ENCODE measurements at regions not wholly inside any gene's neighbourhood (a gene's known extent, or its start where the extent isn't known, plus 50 kb on each side); places are given as distances from the start of the nearest gene placed in this dataset.

DNA sequence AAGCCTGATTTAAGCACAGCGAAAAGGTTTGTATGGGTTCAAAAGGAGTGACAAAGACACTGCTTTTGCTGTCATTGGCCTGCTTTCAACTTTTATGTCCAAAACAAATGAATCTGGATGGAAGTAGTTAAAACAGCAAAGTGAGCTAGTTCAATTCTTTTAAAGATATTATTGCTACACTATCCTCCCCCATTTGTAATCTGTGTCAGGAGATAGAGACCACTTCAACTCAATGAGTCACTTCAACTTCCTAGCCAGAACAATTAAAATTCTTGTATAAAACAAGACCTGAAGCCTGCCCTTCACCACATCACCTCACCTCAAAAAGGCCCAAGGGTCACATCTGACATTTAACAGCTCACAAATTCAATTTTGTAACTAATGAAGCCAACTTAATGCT, 364.1 kb upstream of the LYPLAL1 start:
- TF ChIP-seq PHF21A (CRISPR knock-in tag; IDR thresholded peaks at IDR 0.05) = no peak
- no peak for TF ChIP-seq PRPF4 (IDR thresholded peaks at IDR 0.05; ENCODE audit: low read depth, low read length, poor library complexity, severe bottlenecking)
- TF ChIP-seq, protein P1, sequence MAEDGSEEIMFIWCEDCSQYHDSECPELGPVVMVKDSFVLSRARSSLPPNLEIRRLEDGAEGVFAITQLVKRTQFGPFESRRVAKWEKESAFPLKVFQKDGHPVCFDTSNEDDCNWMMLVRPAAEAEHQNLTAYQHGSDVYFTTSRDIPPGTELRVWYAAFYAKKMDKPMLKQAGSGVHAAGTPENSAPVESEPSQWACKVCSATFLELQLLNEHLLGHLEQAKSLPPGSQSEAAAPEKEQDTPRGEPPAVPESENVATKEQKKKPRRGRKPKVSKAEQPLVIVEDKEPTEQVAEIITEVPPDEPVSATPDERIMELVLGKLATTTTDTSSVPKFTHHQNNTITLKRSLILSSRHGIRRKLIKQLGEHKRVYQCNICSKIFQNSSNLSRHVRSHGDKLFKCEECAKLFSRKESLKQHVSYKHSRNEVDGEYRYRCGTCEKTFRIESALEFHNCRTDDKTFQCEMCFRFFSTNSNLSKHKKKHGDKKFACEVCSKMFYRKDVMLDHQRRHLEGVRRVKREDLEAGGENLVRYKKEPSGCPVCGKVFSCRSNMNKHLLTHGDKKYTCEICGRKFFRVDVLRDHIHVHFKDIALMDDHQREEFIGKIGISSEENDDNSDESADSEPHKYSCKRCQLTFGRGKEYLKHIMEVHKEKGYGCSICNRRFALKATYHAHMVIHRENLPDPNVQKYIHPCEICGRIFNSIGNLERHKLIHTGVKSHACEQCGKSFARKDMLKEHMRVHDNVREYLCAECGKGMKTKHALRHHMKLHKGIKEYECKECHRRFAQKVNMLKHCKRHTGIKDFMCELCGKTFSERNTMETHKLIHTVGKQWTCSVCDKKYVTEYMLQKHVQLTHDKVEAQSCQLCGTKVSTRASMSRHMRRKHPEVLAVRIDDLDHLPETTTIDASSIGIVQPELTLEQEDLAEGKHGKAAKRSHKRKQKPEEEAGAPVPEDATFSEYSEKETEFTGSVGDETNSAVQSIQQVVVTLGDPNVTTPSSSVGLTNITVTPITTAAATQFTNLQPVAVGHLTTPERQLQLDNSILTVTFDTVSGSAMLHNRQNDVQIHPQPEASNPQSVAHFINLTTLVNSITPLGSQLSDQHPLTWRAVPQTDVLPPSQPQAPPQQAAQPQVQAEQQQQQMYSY (CRISPR knock-in tag; IDR thresholded peaks at IDR 0.05) = no peak
- no peak for TF ChIP-seq ASH2L (IDR thresholded peaks at IDR 0.05; ENCODE audit: insufficient read length, low read depth, low read length)
- TF ChIP-seq ZSCAN31 (CRISPR knock-in tag; IDR thresholded peaks at IDR 0.05; ENCODE audit: low read depth) = no peak
- no peak for TF ChIP-seq ZNF263 (CRISPR knock-in tag; IDR thresholded peaks at IDR 0.05)

Data from HepG2 (cell line).